Small intestine (tissue), 7 donors: ENCODE measurements at regions not wholly inside any gene's neighbourhood (a gene's known extent, or its start where the extent isn't known, plus 50 kb on each side); places are given as distances from the start of the nearest gene placed in this dataset.
A peak's percentile ranks its signal among the peaks of the same experiment; 100 is the strongest.

Experiments used
- DNase-seq, 2 donors: peaks; one replicate each; pipeline versions ENCODE4 v3.0.0 to v3.0.0-alpha.2; 2013
- FAIRE-seq: peaks from 2 replicates; lab custom pipeline; 2012; peaks lifted over from hg19 to GRCh38; lab: Jason Lieb, UNC
- H3K27ac ChIP-seq, 3 donors: one replicate each; pipeline ENCODE4 v1.5.1; 2013; ENCODE audit warnings: low read length in 2 of 3, mild to moderate bottlenecking in 2 of 3, control low read depth in 1 of 3, inconsistent platforms in 1 of 3, low read depth in 1 of 3, moderate library complexity in 1 of 3
- H3K27me3 ChIP-seq, 3 donors: one replicate each; pipeline ENCODE4 v1.6.1; 2013; ENCODE audit warnings: low read length in 3 of 3, inconsistent platforms in 1 of 3; ENCODE audit not compliant: control insufficient read depth in 3 of 3, insufficient read depth in 3 of 3
- H3K36me3 ChIP-seq, 3 donors: one replicate each; pipeline ENCODE4 v1.6.1; 2013; ENCODE audit warnings: low read length in 3 of 3, inconsistent platforms in 1 of 3, low read depth in 1 of 3, mild to moderate bottlenecking in 1 of 3, moderate library complexity in 1 of 3; ENCODE audit not compliant: control insufficient read depth in 3 of 3, insufficient read depth in 2 of 3
- H3K4me1 ChIP-seq, 3 donors: one replicate each; pipeline ENCODE4 v1.6.1; 2013; ENCODE audit warnings: low read length in 2 of 3, inconsistent platforms in 1 of 3, low read depth in 1 of 3, mild to moderate bottlenecking in 1 of 3, moderate library complexity in 1 of 3; ENCODE audit not compliant: control insufficient read depth in 3 of 3, insufficient read depth in 2 of 3
- H3K4me3 ChIP-seq, 3 donors: one replicate each; pipeline ENCODE4 v1.5.1; 2013; ENCODE audit warnings: low read length in 3 of 3, control low read depth in 1 of 3, inconsistent platforms in 1 of 3, low read depth in 1 of 3, mild to moderate bottlenecking in 1 of 3, moderate library complexity in 1 of 3
- H3K9me3 ChIP-seq, 2 donors: one replicate each; pipeline ENCODE4 v1.6.1; 2013; ENCODE audit warnings: low read depth in 1 of 2, low read length in 1 of 2; ENCODE audit not compliant: control insufficient read depth in 2 of 2, insufficient read depth in 1 of 2
- WGBS, 3 donors: extraction: QIAGEN DNeasy Blood & Tissue Kit; methylation state at CpG; one replicate each; pipeline ENCODE4 v1.1.7; 2013; 5-methylcytosine and 5-hydroxymethylcytosine counted together
- donor health status: healthy with polysubstance abuse.
- donor health status: control.
- donor health status: control.
- donor health status: Bipolar disorder and iron deficiency.
- donor health status: healthy.

GRCh38 chr5:86143837-86144236 lies 473.9 kb upstream of the COX7C start:
- 24 to 42% (median 27%) methylated on average over 3 of the region's 3 CpGs for WGBS, 3 donors
- peak in 1 of 2 donors; percentile 6 for DNase-seq

GRCh38 chr5:86152988-86153560 lies 464.7 kb upstream of the COX7C start:
- Histone ChIP-seq H3K36me3 (no peaks in the 10 kb centered on the region), H3K9me3 (no peaks in the 10 kb centered on the region), H3K4me3 (no peak overlapping the region), H3K27ac (no peak overlapping the region), H3K4me1 (no peaks in the 10 kb centered on the region), H3K27me3 (no peaks in the 10 kb centered on the region)
- FAIRE-seq (no peak), DNase-seq (no peak)
- WGBS, 3 donors: 47 to 61% (median 48%) methylated on average over 3 of the region's 3 CpGs

More at GRCh38 chr5:86143837-86144236, 473.9 kb upstream of the COX7C start:
- Histone ChIP-seq H3K36me3 (no peaks in the 10 kb centered on the region), H3K4me3 (no peak overlapping the region), H3K4me1 (no peaks in the 10 kb centered on the region), H3K27ac (no peak overlapping the region), H3K9me3 (no peaks in the 10 kb centered on the region), H3K27me3 (no peaks in the 10 kb centered on the region)
- no peak for FAIRE-seq

DNA sequence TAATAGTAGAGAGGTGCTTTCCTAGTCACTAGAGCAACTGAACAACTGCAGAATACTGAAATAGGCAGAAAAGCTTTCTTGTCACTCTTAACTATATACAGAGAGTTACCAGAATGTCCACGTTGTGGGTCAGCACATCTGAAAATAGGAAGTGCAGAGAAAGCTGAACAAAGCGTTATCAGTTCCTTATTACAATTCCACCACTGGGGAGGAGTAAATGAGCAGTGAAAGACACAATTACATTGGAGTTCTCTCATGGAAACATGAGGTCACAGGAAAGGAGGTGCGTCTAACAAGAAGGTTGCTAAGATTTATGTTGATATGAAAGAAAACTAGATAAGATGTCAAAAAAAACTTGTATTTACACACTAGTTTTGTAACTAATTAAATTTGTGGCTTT lies 461.9 kb upstream of the COX7C start:
- Histone ChIP-seq H3K4me3 (no peak overlapping the region), H3K9me3 (no peaks in the 10 kb centered on the region), H3K36me3 (no peaks in the 10 kb centered on the region), H3K27ac (no peak overlapping the region), H3K4me1 (no peaks in the 10 kb centered on the region), H3K27me3 (no peaks in the 10 kb centered on the region)
- DNase-seq (no peak), FAIRE-seq (no peak)
- WGBS, 3 donors: 18 to 34% (median 30%) methylated on average over 3 of the region's 3 CpGs

- no peak for DNase-seq
- Histone ChIP-seq H3K9me3 (no peaks in the 10 kb centered on the region), H3K27me3 (no peaks in the 10 kb centered on the region), H3K27ac (no peak overlapping the region), H3K4me1 (no peaks in the 10 kb centered on the region), H3K36me3 (no peaks in the 10 kb centered on the region), H3K4me3 (no peak overlapping the region)
- no peak for FAIRE-seq
- 75 to 82% (median 80%) methylated on average over 1 of the region's 1 CpG for whole genome bisulfite sequencing, 3 donors
Observed at GRCh38 chr5:86170194-86170593, 447.5 kb upstream of the COX7C start.

DNA sequence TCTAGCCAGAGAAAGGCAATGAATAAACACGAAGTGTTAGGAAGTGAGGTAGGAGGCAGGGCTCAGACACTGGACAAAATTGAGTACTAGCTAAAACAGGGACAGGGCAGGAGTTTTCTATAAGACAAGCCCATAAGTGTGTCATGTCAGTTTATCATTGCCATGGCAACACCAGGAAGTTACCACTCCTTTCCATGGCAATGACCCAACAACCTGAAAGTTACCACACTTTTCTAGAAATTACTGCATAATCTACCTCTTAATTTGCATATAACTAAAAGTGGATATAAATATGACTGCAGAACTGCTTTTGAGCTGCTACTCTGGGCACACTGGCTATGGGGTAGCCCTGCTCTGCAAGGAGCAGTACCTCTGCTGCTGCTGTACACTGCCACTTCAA lies 442.5 kb upstream of the COX7C start:
- Histone ChIP-seq H3K27ac (no peak overlapping the region), H3K27me3 (no peaks in the 10 kb centered on the region), H3K4me1 (no peaks in the 10 kb centered on the region), H3K9me3 (no peaks in the 10 kb centered on the region), H3K4me3 (no peak overlapping the region), H3K36me3 (no peaks in the 10 kb centered on the region)
- DNase-seq (no peak), FAIRE-seq (no peak)
- WGBS, 3 donors: 31 to 54% (median 48%) methylated on average over 1 of the region's 1 CpG

DNA sequence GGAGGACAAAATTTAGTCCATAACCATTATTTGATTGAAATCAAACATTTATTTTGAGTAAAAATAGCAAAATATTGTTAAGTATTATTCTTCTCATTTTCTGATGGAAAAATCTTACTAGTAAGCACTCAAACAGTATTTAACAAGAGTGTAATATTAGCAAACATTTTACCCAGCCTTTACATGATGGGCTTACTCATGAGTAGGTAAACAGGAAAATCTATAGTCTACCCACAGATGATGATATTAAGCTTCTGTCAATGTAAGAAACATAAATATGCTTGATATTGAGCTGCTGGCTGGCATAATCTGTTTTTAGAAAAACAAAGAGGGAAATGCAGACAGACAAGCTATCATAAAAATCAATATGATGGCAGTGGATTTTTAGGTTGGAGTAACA lies 418.5 kb upstream of the COX7C start:
- Histone ChIP-seq H3K27ac (no peak overlapping the region), H3K27me3 (no peaks in the 10 kb centered on the region), H3K36me3 (no peaks in the 10 kb centered on the region), H3K4me3 (no peak overlapping the region), H3K9me3 (no peaks in the 10 kb centered on the region), H3K4me1 (no peaks in the 10 kb centered on the region)
- no peak for DNase-seq
- no peak for FAIRE-seq

DNA sequence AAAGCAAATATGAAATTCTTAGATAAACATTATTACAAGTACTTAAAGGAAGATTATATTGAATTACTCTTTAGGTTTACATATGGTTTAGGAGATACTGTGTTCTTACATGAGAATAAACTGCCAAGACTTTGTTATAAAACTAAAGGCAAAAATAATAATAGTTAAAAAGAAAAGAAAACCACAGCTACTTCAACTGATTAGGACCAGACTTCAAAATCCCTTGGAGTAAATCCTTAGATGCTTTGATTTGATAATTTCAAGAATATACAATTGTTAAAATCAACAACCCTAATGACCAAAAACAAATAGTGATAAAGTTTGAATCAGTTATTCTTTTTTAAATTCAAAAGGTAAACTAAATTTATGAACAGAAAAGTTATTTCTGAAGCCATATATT lies 389.6 kb upstream of the COX7C start:
- Histone ChIP-seq H3K27me3 (no peaks in the 10 kb centered on the region), H3K9me3 (no peaks in the 10 kb centered on the region), H3K36me3 (no peaks in the 10 kb centered on the region), H3K4me1 (no peaks in the 10 kb centered on the region), H3K27ac (no peak overlapping the region), H3K4me3 (no peak overlapping the region)
- DNase-seq: no peak
- no peak for FAIRE-seq

GRCh38 chr5:86232246-86232645 lies 385.5 kb upstream of the COX7C start:
- WGBS, 3 donors: 86 to 93% (median 87%) methylated on average over 11 of the region's 11 CpGs
- H3K36me3 ChIP-seq: no peaks in the 10 kb centered on the region

DNA sequence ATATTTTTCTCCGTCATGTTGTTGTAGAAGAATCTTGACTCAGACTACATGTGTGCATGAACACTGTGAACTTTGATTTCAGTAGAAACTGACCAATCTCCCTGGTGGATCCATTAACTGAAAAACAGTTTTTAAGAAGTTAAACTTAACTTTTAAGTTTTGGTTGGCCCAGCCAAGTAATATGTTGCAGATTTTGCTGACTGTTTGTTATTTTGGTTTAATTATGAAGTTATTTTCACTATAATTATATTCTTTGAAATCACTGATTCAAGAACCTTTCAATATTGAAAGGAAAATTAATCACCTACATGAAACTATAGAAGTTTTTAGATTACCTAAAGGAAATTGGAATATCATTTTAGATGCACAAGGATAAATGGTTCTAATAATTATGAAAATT lies 373.6 kb upstream of the COX7C start:
- no peak for FAIRE-seq
- no peak overlapping the region for H3K27ac ChIP-seq
- no peaks in the 10 kb centered on the region for H3K27me3 ChIP-seq
- no peaks in the 10 kb centered on the region for H3K36me3 ChIP-seq
- no peaks in the 10 kb centered on the region for H3K9me3 ChIP-seq
- no peak for DNase-seq
- 0 to 1% (median 0%) methylated on average over 1 of the region's 1 CpG for WGBS, 3 donors
- no peak overlapping the region for H3K4me3 ChIP-seq
- H3K4me1 ChIP-seq: no peaks in the 10 kb centered on the region

More at GRCh38 chr5:86232246-86232645, 385.5 kb upstream of the COX7C start:
- Histone ChIP-seq H3K4me3 (no peak overlapping the region), H3K27me3 (no peaks in the 10 kb centered on the region), H3K4me1 (no peaks in the 10 kb centered on the region), H3K9me3 (no peaks in the 10 kb centered on the region), H3K27ac (no peak overlapping the region)
- DNase-seq: no peak
- FAIRE-seq: no peak
